ENCODE measurements at regions not wholly inside any gene's neighbourhood (a gene's known extent, or its start where the extent isn't known, plus 50 kb on each side); places are given as distances from the start of the nearest gene placed in this dataset.
A peak's percentile ranks its signal among the peaks of the same experiment; 100 is the strongest.

DNA sequence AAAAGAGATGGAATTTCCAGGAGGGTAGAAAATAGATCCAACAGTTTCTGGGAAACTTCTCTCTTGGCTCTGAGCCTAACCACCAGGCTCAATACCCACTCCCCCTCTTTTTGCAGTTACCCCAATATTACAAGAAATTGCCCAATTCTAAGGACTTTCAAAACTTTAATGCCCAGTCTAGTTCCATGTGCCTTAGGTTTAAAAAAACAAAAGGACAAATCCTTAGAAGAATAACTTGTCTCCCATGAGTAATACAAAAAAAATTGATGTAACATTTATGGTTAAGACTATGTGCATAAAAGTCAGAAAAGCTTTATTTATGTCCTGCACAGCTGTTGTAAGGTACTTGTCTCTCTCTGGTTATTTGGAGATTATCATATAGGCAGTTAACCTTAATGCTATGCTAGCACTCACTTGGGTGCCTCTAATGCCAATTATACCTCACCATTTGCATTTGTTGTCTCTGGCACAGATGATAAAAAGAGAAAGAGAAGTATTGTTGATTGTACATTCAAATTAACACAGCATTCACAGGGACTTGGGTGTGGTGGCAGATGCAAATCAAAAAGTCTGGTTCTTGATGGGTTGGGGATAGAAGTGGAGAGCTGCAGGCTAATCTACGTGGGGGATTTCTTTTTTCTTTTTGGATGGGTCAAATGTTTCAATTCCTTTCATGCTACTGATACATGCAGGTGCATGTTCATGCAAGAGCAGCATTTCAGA lies 159.4 kb downstream of the PIK3R1 start:
- H3K9me3 Mint-ChIP-seq, result peaks cover 0 to 9% of the 10 kb centered on the region in 2 donors
- no peak for DNase-seq (ENCODE audit: low spot score in 2 of 2)
- H3K36me3 Mint-ChIP-seq, result peaks cover 10% of the 10 kb centered on the region in 2 donors
- ATAC-seq, result no peak
- H3K27ac Mint-ChIP-seq, result no peak overlapping the region

DNA sequence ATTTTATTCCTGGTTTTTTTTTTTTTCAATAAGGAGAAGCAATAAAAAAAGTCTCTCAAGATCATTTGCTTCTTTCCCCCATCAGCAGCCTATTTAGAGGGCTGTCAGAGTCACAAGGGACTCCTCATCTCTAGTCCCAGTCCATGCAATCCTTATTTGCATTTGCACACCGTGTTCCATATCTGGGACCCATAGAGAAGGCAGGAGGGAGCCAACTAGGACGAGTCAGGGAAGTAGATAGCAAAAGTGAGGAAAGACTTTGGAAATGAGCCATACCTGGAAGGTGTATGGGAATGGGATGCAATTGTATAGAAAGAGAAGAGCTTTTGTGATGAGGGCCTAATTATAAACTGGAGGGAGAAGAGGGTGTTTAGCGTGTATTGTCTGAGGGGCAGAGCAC lies 160.0 kb downstream of the PIK3R1 start:
- H3K27ac Mint-ChIP-seq, result no peak overlapping the region
- DNase-seq (ENCODE audit: low spot score in 2 of 2) (no peak), ATAC-seq (no peak)
- H3K9me3 Mint-ChIP-seq, result peaks cover 0 to 9% of the 10 kb centered on the region in 2 donors
- H3K36me3 Mint-ChIP-seq, result peaks cover 10% of the 10 kb centered on the region in 2 donors

DNA sequence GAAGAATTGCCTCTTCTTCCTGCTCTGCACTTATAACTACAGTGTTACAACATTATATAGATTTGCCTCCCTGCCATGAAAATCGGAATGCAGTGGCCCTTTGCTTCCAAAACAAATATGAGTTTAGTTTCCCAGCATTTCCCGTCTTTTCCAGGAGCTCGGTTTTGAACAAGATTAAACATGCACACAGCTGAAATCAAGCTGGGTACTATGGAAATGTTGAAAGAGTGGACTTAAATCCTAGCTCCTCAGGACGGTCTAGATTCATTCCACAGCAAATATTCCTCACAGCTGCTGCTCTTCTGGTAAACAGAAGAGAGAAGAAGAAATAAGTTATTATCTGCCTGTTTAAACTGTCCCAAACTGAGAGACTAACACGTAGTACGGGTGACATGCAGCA lies 161.4 kb downstream of the PIK3R1 start:
- Mint-ChIP-seq H3K27ac (no peak overlapping the region), H3K9me3 (peaks cover 0 to 9% of the 10 kb centered on the region in 2 donors), H3K36me3 (peaks cover 10% of the 10 kb centered on the region in 2 donors)
- DNase-seq (ENCODE audit: low spot score in 2 of 2), result no peak
- no peak for ATAC-seq

DNA sequence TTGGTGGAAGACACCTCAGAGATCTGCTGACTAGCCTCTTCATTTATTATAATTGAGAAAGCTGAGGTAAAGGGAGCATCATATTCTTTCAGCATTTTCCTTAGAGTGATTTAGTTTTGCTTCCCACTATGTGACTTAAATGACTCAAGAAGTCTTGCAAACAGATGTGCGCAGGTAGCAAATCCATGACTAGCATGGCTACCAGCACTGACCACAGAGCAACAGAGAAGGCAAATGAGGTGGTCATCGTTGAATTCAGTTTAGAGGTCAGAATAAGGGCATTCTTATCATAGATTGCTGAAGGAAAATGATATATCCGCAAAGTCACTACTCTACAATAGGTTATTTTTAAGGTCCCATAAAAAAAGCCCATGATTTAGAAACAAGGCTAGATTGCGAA lies 162.2 kb downstream of the PIK3R1 start:
- peaks cover 7 to 12% of the 10 kb centered on the region in 2 donors for H3K36me3 Mint-ChIP-seq
- no peak for DNase-seq (ENCODE audit: low spot score in 2 of 2)
- peaks cover 0 to 10% of the 10 kb centered on the region in 2 donors for H3K9me3 Mint-ChIP-seq
- no peak overlapping the region for H3K27ac Mint-ChIP-seq
- ATAC-seq, result no peak

DNA sequence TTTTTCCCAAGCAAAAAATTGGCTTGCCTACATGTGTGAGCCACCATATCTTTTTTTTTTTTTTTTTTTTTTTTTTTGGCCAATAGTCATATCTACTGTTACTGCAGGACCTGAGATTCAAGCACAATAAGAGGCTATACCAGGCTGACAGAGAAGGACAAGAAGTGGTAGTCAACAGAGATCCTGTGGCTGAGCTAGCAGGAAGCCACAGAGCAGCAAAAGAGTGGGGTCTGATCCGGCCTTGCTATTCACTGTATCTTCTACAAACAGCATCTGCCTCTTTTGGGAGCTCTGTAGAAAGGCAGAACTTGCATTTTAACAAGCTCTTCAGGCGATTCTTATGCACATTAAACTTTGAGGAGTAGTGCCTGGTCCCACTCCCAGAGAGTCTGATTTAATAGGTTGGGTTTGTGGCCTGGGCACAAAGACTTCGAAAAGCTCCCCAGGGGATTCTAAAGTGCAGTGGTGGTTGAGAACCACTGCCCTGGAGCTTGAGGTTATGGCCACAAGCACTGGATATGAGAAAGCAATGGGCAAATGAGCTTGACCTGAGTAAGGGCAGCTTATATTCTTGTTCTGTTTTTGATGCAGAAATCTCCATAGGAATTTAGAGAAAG lies 162.8 kb downstream of the PIK3R1 start:
- ATAC-seq (peak; percentile 24 to 34), DNase-seq (ENCODE audit: low spot score in 2 of 2) (no peak)
- H3K9me3 Mint-ChIP-seq, result peaks cover 0 to 10% of the 10 kb centered on the region in 2 donors
- H3K36me3 Mint-ChIP-seq, result peaks cover 1 to 8% of the 10 kb centered on the region in 2 donors
- peak overlapping the region in 1 of 2 donors; percentile 36 for H3K27ac Mint-ChIP-seq

DNA sequence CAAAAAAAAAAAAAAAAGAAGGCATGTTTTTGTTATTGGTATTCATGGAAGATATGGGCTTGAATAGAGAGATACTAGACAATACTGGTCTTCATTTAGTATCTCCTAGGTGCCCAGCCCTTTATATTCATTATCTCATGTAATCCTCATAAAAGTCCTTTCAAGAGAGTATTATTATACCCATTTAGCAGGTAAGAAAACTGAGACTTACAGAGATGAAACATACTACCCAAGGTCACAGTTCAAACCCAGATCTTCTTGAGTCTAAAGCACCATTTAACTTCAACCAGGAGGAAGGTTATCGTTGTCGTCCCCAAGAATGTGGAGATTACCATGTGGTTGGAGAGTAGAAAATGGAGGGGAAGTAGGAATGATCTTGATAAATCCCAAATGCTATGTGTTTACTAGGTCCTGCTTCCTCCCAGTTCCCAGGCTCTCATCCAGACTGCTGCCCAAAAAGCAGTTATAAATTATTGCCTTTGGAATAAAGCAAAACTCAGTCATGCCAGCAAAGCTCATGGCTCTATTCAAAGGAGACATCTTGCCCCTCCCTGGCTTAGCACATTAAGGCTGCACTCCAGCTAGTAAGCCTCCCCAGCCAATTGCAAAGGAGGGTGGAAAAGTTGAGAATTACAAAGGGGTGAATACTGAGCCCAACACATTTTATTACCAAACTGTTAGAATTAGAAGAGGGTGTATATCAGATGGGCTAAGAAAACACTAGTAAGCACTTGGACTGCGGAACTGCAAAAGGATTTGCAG lies 163.9 kb downstream of the PIK3R1 start:
- ATAC-seq (no peak), DNase-seq (ENCODE audit: low spot score in 2 of 2) (no peak)
- peaks cover 0 to 6% of the 10 kb centered on the region in 2 donors for H3K36me3 Mint-ChIP-seq
- peaks cover 0 to 9% of the 10 kb centered on the region in 2 donors for H3K9me3 Mint-ChIP-seq
- H3K27ac Mint-ChIP-seq, result no peak overlapping the region

DNA sequence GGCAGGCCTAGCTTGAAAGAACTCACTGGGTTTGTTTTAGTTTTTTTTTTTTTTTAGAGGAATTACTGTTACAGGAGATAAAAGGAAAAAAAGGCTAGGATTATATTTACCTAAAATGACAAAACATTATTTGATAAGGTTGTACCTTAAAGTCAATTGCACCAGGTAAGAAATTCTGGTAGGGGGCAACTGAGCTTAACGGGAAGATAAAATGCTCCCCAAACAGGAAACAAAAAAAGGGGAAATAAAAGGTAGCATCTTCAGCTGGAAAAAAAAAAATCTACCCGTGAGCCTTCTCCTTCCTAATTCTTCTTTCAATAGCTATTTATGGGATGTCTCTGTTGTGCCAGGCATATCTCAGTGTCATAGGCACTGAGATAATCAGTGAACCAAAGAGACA lies 164.5 kb downstream of the PIK3R1 start:
- H3K36me3 Mint-ChIP-seq, result peaks cover 0 to 6% of the 10 kb centered on the region in 2 donors
- no peak for ATAC-seq
- peaks cover 3 to 14% of the 10 kb centered on the region in 2 donors for H3K9me3 Mint-ChIP-seq
- H3K27ac Mint-ChIP-seq, result no peak overlapping the region
- DNase-seq (ENCODE audit: low spot score in 2 of 2), result no peak

DNA sequence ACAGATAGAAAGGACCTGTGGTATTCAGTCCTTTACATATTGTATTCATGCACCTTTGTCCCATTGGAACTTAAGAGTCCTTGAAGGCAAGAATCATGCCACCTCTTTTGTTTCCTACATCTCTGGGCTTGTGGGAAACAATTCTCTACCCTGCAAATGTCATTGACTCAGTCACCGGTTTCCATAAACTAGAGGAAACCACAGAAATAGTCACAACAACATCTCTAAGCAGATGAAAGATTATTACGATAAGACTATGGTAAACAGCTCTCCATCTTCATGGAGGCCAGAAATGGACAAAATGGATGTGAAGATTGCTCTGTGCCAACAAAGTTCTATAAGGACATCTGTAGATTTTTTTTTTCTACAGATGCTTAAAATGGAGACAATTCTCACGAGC lies 165.5 kb downstream of the PIK3R1 start:
- ATAC-seq (peak; percentile 56 to 88), DNase-seq (ENCODE audit: low spot score in 2 of 2) (no peak)
- Mint-ChIP-seq H3K27ac (no peak overlapping the region), H3K9me3 (peaks cover 3 to 14% of the 10 kb centered on the region in 2 donors), H3K36me3 (peaks cover 0 to 6% of the 10 kb centered on the region in 2 donors)

DNA sequence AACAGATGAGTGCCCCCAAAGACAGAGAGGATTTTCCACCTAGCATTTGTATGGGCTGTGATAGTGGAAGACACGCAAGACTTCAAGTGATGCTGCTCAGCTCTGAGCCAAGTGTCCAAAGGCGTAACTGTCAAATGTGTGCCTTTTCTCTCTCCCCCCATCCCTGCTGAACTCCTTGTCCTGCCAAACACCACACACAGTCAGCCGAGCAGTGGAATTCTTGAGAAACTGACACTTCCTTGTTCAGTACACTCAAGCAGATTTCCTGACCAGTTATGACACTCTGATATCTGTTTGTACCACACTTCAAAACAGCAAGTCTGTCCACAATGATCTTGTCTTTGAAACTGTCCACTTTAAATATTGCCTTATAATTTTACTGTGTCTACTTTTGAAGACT lies 166.4 kb downstream of the PIK3R1 start:
- H3K27ac Mint-ChIP-seq, result no peak overlapping the region
- DNase-seq (ENCODE audit: low spot score in 2 of 2) (no peak), ATAC-seq (no peak)
- H3K9me3 Mint-ChIP-seq, result peaks cover 3 to 19% of the 10 kb centered on the region in 2 donors
- peaks cover 0 to 6% of the 10 kb centered on the region in 2 donors for H3K36me3 Mint-ChIP-seq

DNA sequence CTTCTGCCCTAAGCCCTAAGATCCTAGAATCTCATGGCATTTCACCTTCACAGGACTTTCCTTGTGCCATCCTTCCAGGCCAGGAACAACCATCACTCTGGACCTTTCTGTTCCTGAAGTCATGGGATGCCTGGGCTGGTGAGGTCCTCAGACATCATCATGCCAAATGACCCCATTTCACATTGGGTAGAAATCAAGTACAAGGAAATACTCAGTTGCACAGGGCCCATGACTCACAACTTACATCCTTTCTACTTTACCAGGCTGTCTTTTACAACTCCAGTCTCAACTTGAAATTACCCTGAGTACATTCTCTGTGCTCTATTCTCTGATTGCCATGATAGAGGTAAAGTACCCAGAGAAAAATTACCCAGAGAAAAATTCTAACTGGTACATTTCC lies 167.1 kb downstream of the PIK3R1 start:
- no peak overlapping the region for H3K27ac Mint-ChIP-seq
- ATAC-seq, result peak; percentile 44 to 50
- no peak for DNase-seq (ENCODE audit: low spot score in 2 of 2)
- H3K9me3 Mint-ChIP-seq, result peaks cover 3 to 19% of the 10 kb centered on the region in 2 donors
- H3K36me3 Mint-ChIP-seq, result peaks cover 0 to 6% of the 10 kb centered on the region in 2 donors

DNA sequence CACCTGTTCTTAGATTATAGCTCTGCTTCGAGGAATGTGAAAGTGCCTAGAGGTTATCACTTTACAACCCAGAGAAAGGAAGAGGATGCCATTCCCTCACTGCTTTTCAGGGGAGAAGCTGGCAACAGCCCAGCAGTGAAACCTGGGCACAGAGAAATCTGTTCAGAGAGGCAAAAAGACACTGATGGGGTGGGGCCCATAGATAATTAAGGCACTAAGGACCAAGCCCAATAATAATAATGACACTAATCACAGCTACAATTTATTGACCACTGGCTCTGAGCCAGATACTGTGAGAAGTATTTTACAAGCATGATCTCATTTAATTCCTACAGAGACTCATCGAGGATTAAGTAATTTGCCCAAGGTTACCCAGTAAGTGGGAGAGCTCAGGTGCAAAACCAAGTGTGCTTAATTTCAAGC lies 168.3 kb downstream of the PIK3R1 start:
- Mint-ChIP-seq H3K9me3 (peaks cover 3 to 19% of the 10 kb centered on the region in 2 donors), H3K36me3 (peaks cover 0 to 6% of the 10 kb centered on the region in 2 donors), H3K27ac (no peak overlapping the region)
- ATAC-seq, result no peak
- DNase-seq (ENCODE audit: low spot score in 2 of 2), result no peak

DNA sequence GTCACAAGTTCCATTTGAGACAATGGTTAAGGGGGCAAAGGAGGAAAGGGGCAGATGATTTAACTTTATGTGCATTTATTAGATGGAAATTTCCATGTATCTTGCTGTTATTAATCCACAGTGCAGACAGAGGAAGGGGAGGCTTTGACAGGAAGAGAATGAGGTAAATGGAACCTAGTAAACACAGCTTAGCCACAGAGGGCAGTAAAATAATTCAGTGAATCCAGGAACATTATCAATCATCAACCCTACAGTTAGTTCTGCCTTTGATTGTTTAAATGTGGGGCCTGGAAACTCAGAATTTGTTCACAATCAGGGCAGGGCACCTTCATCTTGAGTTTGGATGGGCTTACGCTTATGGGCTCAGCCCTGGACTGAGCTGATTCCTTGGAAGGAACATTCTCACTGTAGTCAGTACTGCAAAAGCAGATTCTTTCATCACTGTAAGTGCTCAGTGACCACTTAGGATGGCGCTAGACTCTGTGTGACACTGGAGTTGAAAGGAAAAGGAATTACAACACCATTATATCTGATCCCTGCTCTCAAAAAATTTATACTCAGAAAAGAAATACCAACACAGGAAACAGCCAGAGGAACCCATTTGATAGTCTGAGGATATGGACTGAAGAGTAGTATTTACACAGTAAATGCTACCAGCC lies 169.5 kb downstream of the PIK3R1 start:
- ATAC-seq, result no peak
- H3K9me3 Mint-ChIP-seq, result peaks cover 3 to 19% of the 10 kb centered on the region in 2 donors
- no peak overlapping the region for H3K27ac Mint-ChIP-seq
- H3K36me3 Mint-ChIP-seq, result peaks cover 0 to 6% of the 10 kb centered on the region in 2 donors
- no peak for DNase-seq (ENCODE audit: low spot score in 2 of 2)

DNA sequence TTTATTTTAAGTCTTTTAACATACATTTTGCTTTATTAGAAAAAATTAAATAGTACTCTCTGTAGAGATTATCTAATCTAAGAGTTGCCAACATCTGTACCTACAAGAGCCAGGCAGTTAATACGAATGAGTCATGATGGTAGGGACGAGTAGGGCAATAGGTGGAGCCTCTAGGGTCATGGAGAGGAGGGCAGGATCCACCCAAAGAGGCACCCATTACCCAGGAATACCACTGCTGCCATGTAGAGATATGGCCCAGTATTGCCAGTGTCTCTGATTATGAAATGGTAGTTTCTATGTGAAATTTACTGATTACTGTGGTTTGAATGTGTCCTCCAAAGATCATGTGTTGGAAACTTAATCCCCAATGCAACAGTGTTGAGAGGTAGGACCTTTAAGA lies 170.4 kb downstream of the PIK3R1 start:
- no peak for DNase-seq (ENCODE audit: low spot score in 2 of 2)
- Mint-ChIP-seq H3K36me3 (peaks cover 0 to 6% of the 10 kb centered on the region in 2 donors), H3K27ac (no peak overlapping the region), H3K9me3 (peaks cover 3 to 19% of the 10 kb centered on the region in 2 donors)
- no peak for ATAC-seq

DNA sequence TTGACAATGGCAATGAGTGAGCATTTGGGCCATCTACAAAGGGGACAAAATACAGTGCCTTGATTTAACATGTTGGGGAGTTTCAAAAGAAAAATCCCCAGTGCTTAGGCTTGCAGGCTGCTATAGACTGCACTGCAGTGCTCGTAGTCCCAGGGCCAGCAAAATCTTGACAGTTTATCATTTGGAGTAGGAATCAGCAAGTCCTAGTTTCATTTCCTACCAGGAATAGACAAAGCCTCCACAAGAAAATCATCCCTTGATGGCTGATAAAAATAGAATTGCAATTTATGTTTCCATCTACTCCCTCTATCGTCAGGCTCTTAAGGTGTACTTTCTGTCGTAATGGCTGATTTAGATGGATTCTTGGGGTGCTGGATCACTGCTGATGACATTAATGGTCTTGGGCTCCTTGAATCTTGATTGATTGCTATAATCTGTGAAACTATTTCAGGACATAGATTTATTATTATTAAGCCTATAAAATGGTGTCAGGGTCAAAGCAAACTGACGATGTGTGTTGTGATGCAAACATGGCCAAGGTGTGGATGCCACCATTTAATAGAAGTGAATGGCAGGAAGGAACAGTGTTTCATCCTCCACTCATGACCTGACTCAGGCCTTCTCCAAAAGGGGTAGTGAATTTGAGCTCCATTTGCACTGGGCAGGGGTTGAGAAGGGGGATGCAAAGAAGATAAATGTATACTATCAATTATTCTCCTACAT lies 171.7 kb downstream of the PIK3R1 start:
- peaks cover 3 to 26% of the 10 kb centered on the region in 2 donors for H3K9me3 Mint-ChIP-seq
- H3K27ac Mint-ChIP-seq, result no peak overlapping the region
- DNase-seq (ENCODE audit: low spot score in 2 of 2) (no peak), ATAC-seq (no peak)
- peaks cover 0 to 6% of the 10 kb centered on the region in 2 donors for H3K36me3 Mint-ChIP-seq

DNA sequence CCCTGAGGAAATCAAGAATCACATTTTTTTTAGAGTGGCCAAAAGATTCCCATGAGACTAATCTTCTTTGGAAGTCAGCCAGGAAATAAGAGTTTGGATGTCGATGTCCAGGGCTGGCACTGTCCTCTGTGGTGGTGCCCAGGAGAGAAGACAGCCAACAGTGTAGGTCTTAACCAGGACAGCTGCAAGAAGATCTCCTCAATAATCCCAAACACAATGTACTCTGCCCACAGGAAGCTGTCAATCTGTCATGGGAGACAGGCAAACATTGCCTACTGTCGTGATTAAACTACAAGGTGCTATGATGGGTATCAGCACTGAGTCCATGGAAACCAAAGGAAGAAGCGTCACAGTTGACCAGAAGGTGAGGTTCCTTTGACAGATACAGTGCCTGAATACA lies 174.1 kb downstream of the PIK3R1 start:
- Mint-ChIP-seq H3K36me3 (no peaks in the 10 kb centered on the region), H3K27ac (no peak overlapping the region), H3K9me3 (peaks cover 3 to 18% of the 10 kb centered on the region in 2 donors)
- DNase-seq (ENCODE audit: low spot score in 2 of 2), result no peak
- no peak for ATAC-seq

DNA sequence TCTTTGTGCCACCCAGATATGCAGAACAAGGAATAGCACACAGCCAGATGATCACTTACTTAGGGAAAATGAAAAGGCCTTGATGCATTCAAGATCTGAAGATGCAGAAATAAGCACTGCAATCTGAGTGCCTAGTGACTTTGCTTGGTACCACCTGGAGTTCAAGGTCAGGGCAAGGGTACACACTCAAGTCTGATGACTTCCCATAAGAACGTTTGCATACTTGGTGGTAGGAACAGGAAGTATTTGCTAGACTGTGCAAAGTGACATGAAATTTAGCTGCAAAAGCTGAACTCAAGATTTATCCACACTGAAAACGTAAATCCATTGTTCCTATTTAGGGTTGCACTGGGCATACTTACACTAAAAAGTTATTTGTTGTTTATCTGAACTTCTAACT lies 177.1 kb downstream of the PIK3R1 start:
- Mint-ChIP-seq H3K9me3 (peaks cover 0 to 14% of the 10 kb centered on the region in 2 donors), H3K36me3 (peaks cover 0 to 4% of the 10 kb centered on the region in 2 donors), H3K27ac (no peak overlapping the region)
- ATAC-seq, result no peak
- DNase-seq (ENCODE audit: low spot score in 2 of 2), result no peak

Data from activated naive CD4-positive, alpha-beta T cell treated with anti-CD3 and anti-CD28 coated beads, Interleukin-2, amount 50 U/mL, for 72 hours (primary cell).